ENCODE measurements at regions not wholly inside any gene's neighbourhood (a gene's known extent, or its start where the extent isn't known, plus 50 kb on each side); places are given as distances from the start of the nearest gene placed in this dataset.

GRCh38 chr5:87572611-87573010 lies 159.9 kb upstream of the CCNH start:
- no peak overlapping the region for H2AFZ ChIP-seq (ENCODE audit: low read depth, low read length)
- no peak overlapping the region for H3K27ac Mint-ChIP-seq (ENCODE audit: unreplicated experiment)
- no peaks in the 10 kb centered on the region for H3K27me3 ChIP-seq (ENCODE audit: insufficient read depth, low read length)
- H3K9me3 ChIP-seq (ENCODE audit: insufficient read depth, low read depth, low read length): no peaks in the 10 kb centered on the region
- H3K9ac ChIP-seq (ENCODE audit: low read length): no peak overlapping the region
- TF ChIP-seq EZH2 (IDR thresholded peaks at IDR 0.05; ENCODE audit: insufficient read depth, low read length) (no peak), CTCF (IDR thresholded peaks at IDR 0.05; ENCODE audit: insufficient read depth, low read depth, low read length) (no peak)
- H3K4me3 ChIP-seq (ENCODE audit: insufficient read depth, low read depth, low read length): no peak overlapping the region
- H3K4me1 ChIP-seq (ENCODE audit: insufficient read depth, low read length): no peaks in the 10 kb centered on the region
- H3K36me3 ChIP-seq (ENCODE audit: insufficient read depth, low read length): no peaks in the 10 kb centered on the region
- FAIRE-seq (no peak), DNase-seq (ENCODE audit: low read depth) (no peak)
- H3K4me1 Mint-ChIP-seq (ENCODE audit: low read depth, unreplicated experiment): no peaks in the 10 kb centered on the region
- no peak overlapping the region for H3K4me3 Mint-ChIP-seq (ENCODE audit: unreplicated experiment)
- H3K27me3 Mint-ChIP-seq (ENCODE audit: low read depth, unreplicated experiment): no peaks in the 10 kb centered on the region
- no peaks in the 10 kb centered on the region for H4K20me1 ChIP-seq (ENCODE audit: insufficient read depth, low read length)
- no peaks in the 10 kb centered on the region for H3K36me3 Mint-ChIP-seq (ENCODE audit: low read depth, unreplicated experiment)
- H3K4me2 ChIP-seq (ENCODE audit: low read length): no peak overlapping the region
- no peak overlapping the region for H3K27ac ChIP-seq (ENCODE audit: low read depth, low read length)
- H3K79me2 ChIP-seq (ENCODE audit: insufficient read depth, low read length): no peaks in the 10 kb centered on the region
- H3K9me3 Mint-ChIP-seq (ENCODE audit: unreplicated experiment): no peaks in the 10 kb centered on the region

GRCh38 chr5:87572090-87572489 lies 159.4 kb upstream of the CCNH start:
- Histone ChIP-seq H3K36me3 (ENCODE audit: insufficient read depth, low read length) (no peaks in the 10 kb centered on the region), H3K79me2 (ENCODE audit: insufficient read depth, low read length) (no peaks in the 10 kb centered on the region), H3K4me2 (ENCODE audit: low read length) (no peak overlapping the region), H3K4me3 (ENCODE audit: insufficient read depth, low read depth, low read length) (no peak overlapping the region), H4K20me1 (ENCODE audit: insufficient read depth, low read length) (no peaks in the 10 kb centered on the region), H3K4me1 (ENCODE audit: insufficient read depth, low read length) (no peaks in the 10 kb centered on the region), H2AFZ (ENCODE audit: low read depth, low read length) (no peak overlapping the region), H3K9ac (ENCODE audit: low read length) (no peak overlapping the region), H3K27ac (ENCODE audit: low read depth, low read length) (no peak overlapping the region), H3K9me3 (ENCODE audit: insufficient read depth, low read depth, low read length) (no peaks in the 10 kb centered on the region), H3K27me3 (ENCODE audit: insufficient read depth, low read length) (no peaks in the 10 kb centered on the region)
- Mint-ChIP-seq H3K36me3 (ENCODE audit: low read depth, unreplicated experiment) (no peaks in the 10 kb centered on the region), H3K27me3 (ENCODE audit: low read depth, unreplicated experiment) (no peaks in the 10 kb centered on the region), H3K9me3 (ENCODE audit: unreplicated experiment) (no peaks in the 10 kb centered on the region), H3K4me1 (ENCODE audit: low read depth, unreplicated experiment) (no peaks in the 10 kb centered on the region), H3K4me3 (ENCODE audit: unreplicated experiment) (no peak overlapping the region), H3K27ac (ENCODE audit: unreplicated experiment) (no peak overlapping the region)
- TF ChIP-seq EZH2 (IDR thresholded peaks at IDR 0.05; ENCODE audit: insufficient read depth, low read length) (no peak), CTCF (IDR thresholded peaks at IDR 0.05; ENCODE audit: insufficient read depth, low read depth, low read length) (no peak)
- DNase-seq (ENCODE audit: low read depth) (no peak), FAIRE-seq (no peak)

GRCh38 chr5:87570366-87570765 lies 157.6 kb upstream of the CCNH start:
- Mint-ChIP-seq H3K9me3 (ENCODE audit: unreplicated experiment) (no peaks in the 10 kb centered on the region), H3K27me3 (ENCODE audit: low read depth, unreplicated experiment) (no peaks in the 10 kb centered on the region), H3K36me3 (ENCODE audit: low read depth, unreplicated experiment) (no peaks in the 10 kb centered on the region), H3K27ac (ENCODE audit: unreplicated experiment) (no peak overlapping the region), H3K4me1 (ENCODE audit: low read depth, unreplicated experiment) (no peaks in the 10 kb centered on the region), H3K4me3 (ENCODE audit: unreplicated experiment) (no peak overlapping the region)
- Histone ChIP-seq H3K4me2 (ENCODE audit: low read length) (no peak overlapping the region), H2AFZ (ENCODE audit: low read depth, low read length) (no peak overlapping the region), H3K79me2 (ENCODE audit: insufficient read depth, low read length) (no peaks in the 10 kb centered on the region), H3K4me3 (ENCODE audit: insufficient read depth, low read depth, low read length) (no peak overlapping the region), H3K9me3 (ENCODE audit: insufficient read depth, low read depth, low read length) (no peaks in the 10 kb centered on the region), H3K27me3 (ENCODE audit: insufficient read depth, low read length) (no peaks in the 10 kb centered on the region), H3K4me1 (ENCODE audit: insufficient read depth, low read length) (no peaks in the 10 kb centered on the region), H3K9ac (ENCODE audit: low read length) (no peak overlapping the region), H4K20me1 (ENCODE audit: insufficient read depth, low read length) (no peaks in the 10 kb centered on the region), H3K36me3 (ENCODE audit: insufficient read depth, low read length) (no peaks in the 10 kb centered on the region), H3K27ac (ENCODE audit: low read depth, low read length) (no peak overlapping the region)
- no peak for TF ChIP-seq EZH2 (IDR thresholded peaks at IDR 0.05; ENCODE audit: insufficient read depth, low read length)
- DNase-seq (ENCODE audit: low read depth) (no peak), FAIRE-seq (no peak)
